Motor neuron (in vitro differentiated cells): ENCODE measurements at regions not wholly inside any gene's neighbourhood (a gene's known extent, or its start where the extent isn't known, plus 50 kb on each side); places are given as distances from the start of the nearest gene placed in this dataset.
A peak's percentile ranks its signal among the peaks of the same experiment; 100 is the strongest.
"Not testable (repeated sequence)": the region's sequence is repeated elsewhere in the genome, so short reads cannot be mapped to it uniquely, and the experiment has no call there.

Source experiments
- ATAC-seq, 8 experiments: fragments of 200-7000 bp; cut with Tn5 transposase; replicated peaks in 6 of 8; 2 replicates each; pipeline ENCODE4 v1.8.0; 2021; ENCODE audit warnings: mild to moderate bottlenecking in 8 of 8, moderate library complexity in 8 of 8
- H3K27ac ChIP-seq, 2 donors: fragments of 250-450 bp; sonication (Bioruptor Pico); 2 replicates each; pipeline ENCODE4 v1.9.0; 2021; ENCODE audit warnings: antibody characterized with exemption in 2 of 2, mild to moderate bottlenecking in 2 of 2, moderate library complexity in 1 of 2
- H3K4me1 ChIP-seq, 2 donors: fragments of 250-450 bp; sonication (Bioruptor Pico); replicated peaks in 1 of 2; 2 replicates each; pipeline ENCODE4 v1.6.1; 2021; ENCODE audit warnings: antibody characterized with exemption in 2 of 2, mild to moderate bottlenecking in 2 of 2, moderate library complexity in 1 of 2
- H3K4me3 ChIP-seq, 5 donors: fragments of 250-450 bp; sonication (Bioruptor Pico); 2 replicates each; pipeline ENCODE4 v1.9.0; 2021; ENCODE audit warnings: antibody characterized with exemption in 5 of 5, mild to moderate bottlenecking in 5 of 5, moderate library complexity in 4 of 5
- WGBS, 10 experiments: fragments of 450-650 bp; shearing (Covaris generic); methylation state at CpG; one replicate each; pipeline ENCODE4 v1.0.0; 2022; 5-methylcytosine and 5-hydroxymethylcytosine counted together
- in situ Hi-C, 9 experiments: fragments of 400-800 bp; cut with MboI; loops; one replicate each; pipeline ENCODE4 v1.15.0; 2021; ENCODE audit warnings: low sequenced_read_pairs in 9 of 9, low pct_unique_long_range_greater_than_20kb in 2 of 9; ENCODE audit not compliant: unreplicated experiment in 9 of 9

DNA sequence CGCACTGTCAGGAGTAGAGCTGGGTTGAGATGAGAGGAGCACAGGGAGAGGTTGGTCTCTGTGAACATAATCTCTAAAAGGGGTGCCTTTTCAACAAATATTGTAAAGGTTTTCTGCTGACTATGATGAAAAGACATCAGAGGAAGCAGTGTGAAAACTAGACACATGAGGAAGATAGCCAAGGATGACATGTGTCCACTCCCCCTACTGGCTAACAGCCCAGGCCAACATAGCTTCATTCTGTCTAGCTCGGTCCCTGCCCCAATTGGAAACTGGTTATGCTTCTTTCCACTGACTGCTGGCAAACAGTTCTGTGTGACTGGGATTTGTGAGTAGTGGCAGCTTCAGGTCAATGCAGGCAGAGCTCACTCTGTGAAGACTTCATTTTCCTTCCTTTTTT is 115.4 kb upstream of the ESX1 start:
- ATAC-seq: peak in 3 of 8 experiments; percentile 52 to 55 (median 53)
- H3K4me1 ChIP-seq: no peaks in the 10 kb centered on the region
- in situ Hi-C loops: no loop called here
- 0 to 33% (median 20%) methylated on average over 1 to 2 of the region's 2 CpGs; no CpG with 5 or more reads in 7 of the 10 experiments for WGBS, 10 experiments
- no peak overlapping the region for H3K27ac ChIP-seq
- H3K4me3 ChIP-seq: no peak overlapping the region

DNA sequence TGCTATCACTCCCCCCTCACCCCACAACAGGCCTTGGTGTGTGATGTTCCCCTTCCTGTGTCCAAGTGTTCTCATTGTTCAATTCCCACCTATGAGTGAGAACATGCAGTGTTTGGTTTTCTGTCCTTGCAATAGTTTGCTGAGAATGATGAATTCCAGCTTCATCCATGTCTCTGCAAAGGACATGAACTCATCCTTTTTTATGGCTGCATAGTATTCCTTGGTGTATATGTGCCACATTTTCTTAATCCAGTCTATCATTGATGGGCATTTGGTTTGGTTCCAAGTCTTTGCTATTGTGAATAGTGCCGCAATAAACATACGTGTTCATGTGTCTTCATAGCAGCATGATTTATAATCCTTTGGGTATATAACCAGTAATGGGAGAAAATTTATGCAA is 106.0 kb upstream of the ESX1 start:
- ATAC-seq, H3K4me3 ChIP-seq, in situ Hi-C loops, H3K4me1 ChIP-seq, H3K27ac ChIP-seq: not testable (repeated sequence)
- 73 to 100% methylated on average over 2 of the region's 2 CpGs; no CpG with 5 or more reads in 8 of the 10 experiments for WGBS, 10 experiments

DNA sequence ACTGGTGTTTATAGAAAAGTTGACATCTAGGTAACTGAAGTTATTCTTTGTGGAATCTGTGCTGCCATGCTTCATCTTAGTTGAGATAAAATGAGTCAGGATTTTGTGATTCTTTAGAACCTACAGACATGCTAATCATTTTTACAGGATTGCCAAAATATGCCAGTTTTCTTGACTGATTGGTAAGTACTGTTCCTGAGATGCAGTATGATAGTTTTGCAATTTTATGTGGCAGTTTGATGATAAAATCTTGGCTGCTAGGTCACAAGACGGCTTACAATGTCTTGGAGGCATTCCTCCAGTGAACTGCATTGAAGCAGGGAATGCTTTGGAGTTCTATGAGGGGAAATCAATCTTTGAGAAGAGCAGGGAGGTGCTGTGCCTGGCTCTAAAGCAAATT is 104.4 kb upstream of the ESX1 start:
- no peaks in the 10 kb centered on the region for H3K4me1 ChIP-seq
- in situ Hi-C loops: no loop called here
- WGBS, 10 experiments: 0 to 71% (median 38%) methylated on average over 1 of the region's 1 CpG; no CpG with 5 or more reads in 6 of the 10 experiments

DNA sequence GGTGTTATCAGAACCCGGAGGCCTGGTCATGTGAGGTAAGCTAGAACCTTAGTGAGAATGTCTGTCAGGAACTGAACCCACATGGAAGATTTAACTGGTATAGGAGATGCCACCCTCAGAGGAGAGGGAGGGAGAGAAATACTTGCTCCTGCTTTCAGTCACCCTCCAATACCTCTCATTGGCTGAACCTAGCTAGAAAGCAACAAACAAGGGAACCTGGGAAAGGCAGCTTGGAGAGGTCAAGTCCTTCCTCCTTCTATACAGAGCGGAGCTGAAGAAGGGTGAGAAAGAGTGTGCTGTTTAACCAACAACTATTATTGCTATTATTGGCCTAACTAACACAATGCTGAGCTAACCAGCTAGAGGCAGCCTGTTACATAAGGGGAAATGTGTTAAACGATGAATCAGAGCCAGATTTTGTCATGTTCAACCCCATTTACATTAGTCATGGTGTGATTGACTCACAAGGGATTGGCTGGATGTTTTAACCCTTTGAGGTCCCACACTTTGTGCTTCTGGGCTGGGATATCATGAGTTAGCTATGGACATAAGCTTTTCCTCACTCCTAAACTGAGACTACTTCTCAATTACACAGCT is 96.5 kb upstream of the ESX1 start:
- in situ Hi-C loops: no loop called here
- H3K27ac ChIP-seq: no peak overlapping the region
- H3K4me3 ChIP-seq: no peak overlapping the region
- peak in 7 of 8 experiments; percentile 29 to 92 (median 61) for ATAC-seq
- no peaks in the 10 kb centered on the region for H3K4me1 ChIP-seq
- WGBS, 10 experiments: 0 to 100% (median 21%) methylated on average over 1 to 2 of the region's 3 CpGs; no CpG with 5 or more reads in 6 of the 10 experiments

More for the DNA sequence above, 104.4 kb upstream of the ESX1 start:
- H3K4me3 ChIP-seq: no peak overlapping the region
- no peak overlapping the region for H3K27ac ChIP-seq
- no peak for ATAC-seq

DNA sequence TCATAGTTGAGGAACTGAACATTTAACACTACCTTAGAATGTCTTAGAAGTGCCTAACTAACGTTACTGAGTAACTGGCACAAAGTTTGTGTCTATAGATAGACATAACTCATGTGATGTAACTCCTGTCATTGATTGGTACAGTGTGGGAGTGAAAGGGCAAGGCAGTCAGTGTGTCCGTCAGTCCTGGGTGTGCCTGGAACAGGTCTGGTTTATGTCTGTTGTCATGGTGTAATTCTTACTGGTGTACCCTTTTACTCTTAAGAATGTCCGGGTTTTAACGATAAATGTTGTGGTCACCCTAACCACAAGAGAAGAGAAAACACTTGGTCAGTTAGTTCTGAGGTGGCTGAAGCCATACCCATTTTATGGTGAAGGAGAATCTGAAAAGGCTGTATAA is 93.1 kb upstream of the ESX1 start:
- in situ Hi-C loops: no loop called here
- Histone ChIP-seq H3K27ac (no peak overlapping the region), H3K4me3 (no peak overlapping the region), H3K4me1 (no peaks in the 10 kb centered on the region)
- WGBS, 10 experiments: 25 to 77% (median 50%) methylated on average over 2 to 4 of the region's 4 CpGs; no CpG with 5 or more reads in 6 of the 10 experiments
- peak in 1 of 8 experiments; percentile 12 for ATAC-seq

DNA sequence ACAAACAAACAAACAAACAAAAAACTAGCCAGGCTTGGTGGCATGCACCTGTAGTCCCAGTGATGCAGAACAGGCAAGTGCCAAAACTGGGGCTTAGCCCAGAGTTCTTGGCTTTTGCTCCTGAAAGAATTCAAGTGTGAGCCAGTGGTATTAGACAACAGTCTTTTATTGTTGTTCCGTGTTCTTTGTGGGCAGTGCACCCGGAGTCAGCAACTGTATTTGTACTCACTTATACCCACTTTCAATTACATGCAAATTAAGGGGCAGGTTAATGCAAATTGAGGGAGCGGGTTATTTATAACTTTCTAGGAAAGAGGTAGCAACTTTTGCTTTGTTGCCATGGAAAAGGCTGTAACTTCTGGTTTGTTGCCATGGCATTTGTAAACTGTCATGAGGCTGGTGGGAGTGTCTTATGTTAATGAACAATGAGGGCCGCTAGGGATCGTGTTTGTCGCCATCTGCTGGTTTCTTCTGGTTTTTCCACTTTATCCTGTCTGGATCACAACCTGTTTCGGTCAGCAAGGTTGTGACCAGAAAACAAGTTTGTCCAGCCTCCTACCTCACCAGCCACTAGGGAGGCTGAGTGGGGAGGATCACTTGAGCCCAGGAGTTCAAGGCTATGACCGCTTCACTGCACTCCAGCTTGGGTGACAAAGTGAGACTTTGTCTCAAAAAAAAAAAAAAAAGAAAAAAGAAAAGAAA is 88.8 kb upstream of the ESX1 start:
- no peak overlapping the region for H3K27ac ChIP-seq
- peak; percentile 41 to 93 (median 62) for ATAC-seq
- WGBS, 10 experiments: 14 to 100% (median 32%) methylated on average over 1 to 6 of the region's 8 CpGs; no CpG with 5 or more reads in 6 of the 10 experiments
- H3K4me1 ChIP-seq: no peaks in the 10 kb centered on the region
- H3K4me3 ChIP-seq: no peak overlapping the region
- in situ Hi-C loops: no loop called here

DNA sequence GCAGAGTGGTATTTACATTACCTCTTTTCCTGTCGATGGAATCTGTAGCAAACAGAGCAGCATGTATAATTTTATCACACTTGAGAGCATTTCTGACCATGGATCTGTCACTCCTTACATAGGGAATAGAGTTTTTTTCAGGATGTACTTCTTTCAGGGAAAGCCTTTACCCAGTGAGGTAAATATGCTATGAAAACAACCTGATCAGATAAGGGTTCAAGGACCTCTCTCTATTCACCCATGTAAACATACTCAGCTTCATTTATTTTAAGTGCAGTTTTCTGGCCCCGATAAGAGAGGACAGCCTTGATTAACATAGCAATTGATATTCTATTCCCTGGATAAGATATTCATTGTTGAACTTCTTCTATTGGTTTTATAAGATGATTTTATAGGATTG is 87.3 kb upstream of the ESX1 start:
- WGBS, 10 experiments: 14 to 100% (median 55%) methylated on average over 1 to 2 of the region's 2 CpGs; no CpG with 5 or more reads in 4 of the 10 experiments
- H3K27ac ChIP-seq: no peak overlapping the region
- in situ Hi-C loops: no loop called here
- no peaks in the 10 kb centered on the region for H3K4me1 ChIP-seq
- no peak overlapping the region for H3K4me3 ChIP-seq
- ATAC-seq: no peak

DNA sequence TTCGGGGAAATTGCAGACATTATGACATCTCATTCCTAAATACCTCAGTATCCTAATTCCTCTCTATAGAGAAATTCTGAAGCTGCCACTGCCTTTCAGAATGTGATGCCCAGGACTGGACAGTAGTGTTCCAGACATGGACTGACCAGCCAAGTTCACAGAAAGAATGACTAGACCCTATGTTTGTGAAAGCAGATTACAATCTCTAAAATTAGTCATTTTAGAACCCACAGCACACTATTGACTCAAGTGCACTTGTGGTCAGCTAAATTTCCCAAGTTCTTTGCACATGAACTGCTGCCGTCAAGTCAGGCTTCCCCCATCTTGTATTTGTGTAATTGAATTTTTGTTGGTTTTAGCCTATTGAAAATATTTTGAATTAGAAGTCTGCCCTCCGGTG is 81.0 kb upstream of the ESX1 start:
- no peak overlapping the region for H3K4me3 ChIP-seq
- H3K4me1 ChIP-seq: no peaks in the 10 kb centered on the region
- in situ Hi-C loops: no loop called here
- no peak for ATAC-seq
- 0 to 100% (median 60%) methylated on average over 1 to 3 of the region's 3 CpGs; no CpG with 5 or more reads in 7 of the 10 experiments for WGBS, 10 experiments
- no peak overlapping the region for H3K27ac ChIP-seq

DNA sequence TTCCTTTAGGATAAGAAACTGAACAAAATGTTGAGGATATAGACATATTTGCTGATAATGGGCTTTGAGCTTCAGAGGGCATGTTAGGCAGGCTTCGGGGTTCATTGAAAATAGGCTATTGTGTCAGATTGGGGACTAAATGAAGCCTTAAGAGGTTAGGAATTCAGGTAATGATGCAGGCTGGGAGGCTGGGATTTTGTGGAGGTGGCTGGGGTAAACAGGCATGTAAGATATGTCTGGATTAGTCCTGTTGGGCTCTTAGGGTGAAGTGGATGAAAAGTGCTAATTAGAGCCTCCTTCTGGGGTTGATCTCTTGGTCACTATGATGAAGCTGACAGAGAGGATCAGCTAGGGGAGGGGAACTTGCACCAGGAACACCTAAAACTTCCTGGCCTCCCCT is 80.2 kb upstream of the ESX1 start:
- 20 to 100% (median 65%) methylated on average over 1 of the region's 1 CpG; no CpG with 5 or more reads in 6 of the 10 experiments for WGBS, 10 experiments
- Histone ChIP-seq H3K4me1 (no peaks in the 10 kb centered on the region), H3K4me3 (no peak overlapping the region), H3K27ac (no peak overlapping the region)
- ATAC-seq: no peak
- in situ Hi-C loops: no loop called here

DNA sequence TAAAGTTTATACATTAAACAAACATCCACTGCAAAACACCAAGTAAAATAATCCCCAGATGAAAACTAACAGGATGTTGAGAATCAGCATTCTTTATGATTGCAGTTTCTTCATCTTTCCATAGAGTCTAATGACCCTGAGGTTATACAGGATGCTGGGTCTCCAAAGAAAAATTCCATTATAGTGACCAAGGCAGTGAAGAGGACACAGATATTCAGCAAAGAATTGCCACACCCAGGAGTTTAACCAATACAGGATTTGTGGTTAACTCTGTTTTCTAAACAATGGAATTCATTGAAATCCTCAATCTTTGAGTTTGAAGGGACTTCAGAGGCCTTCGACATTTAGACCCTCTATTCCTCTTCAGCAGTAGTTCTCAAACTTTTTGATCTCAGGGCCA is 76.2 kb upstream of the ESX1 start:
- H3K4me1 ChIP-seq: no peaks in the 10 kb centered on the region
- in situ Hi-C loops: no loop called here
- no peak for ATAC-seq
- WGBS, 10 experiments: 40 to 100% methylated on average over 1 of the region's 1 CpG; no CpG with 5 or more reads in 8 of the 10 experiments
- no peak overlapping the region for H3K27ac ChIP-seq
- H3K4me3 ChIP-seq: no peak overlapping the region

DNA sequence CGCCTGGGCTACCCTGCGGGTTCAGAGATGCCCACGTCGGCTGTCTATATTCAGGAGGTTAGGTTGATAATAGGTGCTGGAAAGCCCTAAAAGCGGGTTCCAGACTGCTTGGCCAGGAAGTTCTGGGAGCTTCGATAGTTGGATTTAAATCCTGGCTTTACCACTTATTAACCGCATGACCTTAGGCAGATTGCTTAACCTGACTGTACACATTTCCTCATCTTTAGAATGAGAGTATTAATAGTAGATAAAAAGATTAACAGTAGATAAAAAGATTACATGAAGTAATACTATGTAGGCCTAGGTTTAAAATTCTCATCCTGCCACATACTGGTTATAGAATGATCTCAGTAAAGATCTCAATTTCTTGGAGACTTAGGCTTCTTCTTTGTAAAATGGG is 75.0 kb upstream of the ESX1 start:
- H3K27ac ChIP-seq: no peak overlapping the region
- in situ Hi-C loops: no loop called here
- no peak for ATAC-seq
- H3K4me1 ChIP-seq: no peaks in the 10 kb centered on the region
- H3K4me3 ChIP-seq: no peak overlapping the region
- WGBS, 10 experiments: 67 to 100% (median 100%) methylated on average over 1 to 7 of the region's 7 CpGs; no CpG with 5 or more reads in 7 of the 10 experiments

DNA sequence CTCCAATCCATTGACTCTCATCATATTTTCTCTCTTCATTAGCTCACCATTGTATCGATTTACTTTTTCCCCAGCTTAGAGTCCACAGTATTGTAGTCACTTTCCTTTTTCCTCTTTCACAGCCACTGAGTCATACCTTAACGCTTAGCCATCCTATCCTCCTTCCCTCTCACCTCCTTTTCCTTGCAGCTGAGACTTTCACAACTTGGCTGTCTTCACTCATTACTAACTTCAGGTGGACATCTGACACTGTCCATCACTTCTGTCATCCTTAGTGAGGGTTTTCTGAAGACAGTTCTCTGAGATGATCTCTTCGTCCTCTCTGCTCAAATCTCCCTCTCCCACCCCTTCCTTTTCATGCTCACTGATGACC is 70.5 kb upstream of the ESX1 start:
- in situ Hi-C loops: no loop called here

DNA sequence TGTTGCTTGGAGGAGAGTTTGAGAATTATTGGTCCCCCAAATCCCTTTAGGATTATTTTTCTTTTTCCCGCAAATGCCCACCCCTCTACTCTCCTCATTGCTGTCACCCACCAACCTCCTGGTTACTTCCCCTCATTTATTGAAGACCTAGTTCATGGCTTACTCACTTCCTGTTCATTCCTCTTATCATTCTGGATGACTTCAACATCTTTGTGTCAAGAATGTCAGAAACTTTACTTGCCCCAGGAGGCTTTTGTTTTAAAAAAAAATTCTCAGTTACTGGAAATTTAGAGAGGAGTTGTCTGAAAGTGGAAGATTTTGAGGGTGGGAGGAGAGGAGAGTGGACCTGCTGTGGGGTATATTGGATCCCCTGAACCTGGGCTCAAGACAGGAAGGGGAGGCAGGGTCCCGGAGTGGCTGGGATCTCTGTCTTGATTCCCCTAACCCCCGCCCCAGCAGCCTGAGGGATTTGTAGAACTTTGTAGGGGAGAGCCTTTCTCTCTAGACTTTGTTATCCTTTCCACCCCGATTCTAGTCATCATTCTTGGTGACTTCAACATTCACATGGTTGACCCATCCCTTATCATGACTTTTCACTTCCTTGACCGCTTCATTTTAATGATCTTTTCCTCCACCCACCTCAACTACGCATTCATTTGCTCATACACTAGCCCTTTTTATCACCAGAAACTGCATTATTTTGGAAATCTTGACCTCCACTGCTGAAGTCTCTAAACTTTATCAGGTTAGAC is 69.9 kb upstream of the ESX1 start:
- in situ Hi-C loops: loop anchor here in 1 of 9 experiments (25.0 kb wide), 1 partner anchor 88 kb away; no protein-coding TSS in a partner anchor
- Histone ChIP-seq H3K4me1 (no peaks in the 10 kb centered on the region), H3K4me3 (no peak overlapping the region), H3K27ac (no peak overlapping the region)
- 0 to 100% (median 59%) methylated on average over 1 to 6 of the region's 6 CpGs; no CpG with 5 or more reads in 4 of the 10 experiments for WGBS, 10 experiments
- peak in 2 of 8 experiments; percentile 60 to 79 for ATAC-seq

More for the DNA sequence above, 70.5 kb upstream of the ESX1 start:
- no peak overlapping the region for H3K27ac ChIP-seq
- no peak overlapping the region for H3K4me3 ChIP-seq
- H3K4me1 ChIP-seq: no peaks in the 10 kb centered on the region
- peak in 2 of 8 experiments; percentile 53 to 54 for ATAC-seq
- 0 to 94% (median 60%) methylated on average over 1 to 3 of the region's 3 CpGs; no CpG with 5 or more reads in 3 of the 10 experiments for WGBS, 10 experiments
